SU-DHL-6 (cell line): ENCODE measurements at regions not wholly inside any gene's neighbourhood (a gene's known extent, or its start where the extent isn't known, plus 50 kb on each side); places are given as distances from the start of the nearest gene placed in this dataset.

Source experiments
- H2AFZ ChIP-seq: fragments of 200-600 bp; sonication (generic); 2 replicates; pipeline ENCODE4 v1.6.1; 2014; ENCODE audit warnings: low read depth, mild to moderate bottlenecking, moderate library complexity, mixed read lengths, antibody characterized with exemption, low read length; ENCODE audit not compliant: severe bottlenecking
- H3F3A ChIP-seq: fragments of 200-600 bp; shearing (Covaris generic); 2 replicates; pipeline ENCODE4 v1.6.0; 2016; ENCODE audit warnings: antibody characterized with exemption, mild to moderate bottlenecking; ENCODE audit not compliant: insufficient read depth
- H3K27ac ChIP-seq: fragments of 200-600 bp; sonication (generic); 2 replicates; pipeline ENCODE4 v1.5.1; 2016; ENCODE audit warnings: low read depth, mild to moderate bottlenecking, low read length, moderate library complexity, mixed read lengths
- H3K27me3 ChIP-seq: fragments of 200-600 bp; sonication (generic), shearing (Covaris generic); 2 replicates; pipeline ENCODE4 v1.6.0; 2014; ENCODE audit warnings: mild to moderate bottlenecking, low read length
- H3K36me3 ChIP-seq: fragments of 200-600 bp; sonication (generic); 2 replicates; pipeline ENCODE4 v1.6.1; 2014; ENCODE audit warnings: mild to moderate bottlenecking, low read length, mixed read lengths
- H3K4me2 ChIP-seq: fragments of 300-600, 200-600 bp; shearing (Covaris generic), sonication (generic); 2 replicates; pipeline ENCODE4 v1.6.0; 2014; ENCODE audit warnings: low read length, low read depth, mild to moderate bottlenecking; ENCODE audit not compliant: poor library complexity, severe bottlenecking
- H3K4me3 ChIP-seq: fragments of 200-600 bp; sonication (generic); 2 replicates; pipeline ENCODE4 v1.5.1; 2014; ENCODE audit warnings: antibody characterized with exemption, low read length, mild to moderate bottlenecking, mixed read lengths; ENCODE audit not compliant: insufficient read depth, poor library complexity, severe bottlenecking
- H3K79me2 ChIP-seq: fragments of 200-600 bp; sonication (generic); 2 replicates; pipeline ENCODE4 v1.6.1; 2014; ENCODE audit warnings: mild to moderate bottlenecking, low read length, moderate library complexity; ENCODE audit not compliant: insufficient read depth
- H3K9ac ChIP-seq: fragments of 200-600 bp; sonication (generic); 2 replicates; pipeline ENCODE4 v1.7.0; 2014; ENCODE audit warnings: mild to moderate bottlenecking, low read length
- H3K9me2 ChIP-seq: fragments of 200-600 bp; sonication (generic); replicated peaks from 2 replicates; pipeline ENCODE4 v1.6.1; 2014; ENCODE audit warnings: low read length; ENCODE audit not compliant: insufficient read depth
- H3K9me3 ChIP-seq: fragments of 200-600 bp; sonication (generic); 2 replicates; pipeline ENCODE4 v1.6.1; 2014; ENCODE audit warnings: low read length, mixed read lengths; ENCODE audit not compliant: insufficient read depth
- H4K20me1 ChIP-seq: fragments of 200-600 bp; sonication (generic); 2 replicates; pipeline ENCODE4 v1.6.1; 2014; ENCODE audit warnings: low read depth, mild to moderate bottlenecking, antibody characterized with exemption, low read length, moderate library complexity, mixed read lengths
- EZH2phosphoT487 ChIP-seq: fragments of 200-600 bp; sonication (generic), shearing (Covaris generic); conservative IDR thresholded peaks from 2 replicates; pipeline ENCODE4 v1.6.1; 2018; ENCODE audit warnings: mild to moderate bottlenecking, antibody characterized with exemption, low read length, moderate library complexity, mixed read lengths
- TF ChIP-seq, protein P1 (sequence below): fragments of 200-600 bp; sonication (generic); IDR thresholded peaks from one replicate; pipeline ENCODE4 v1.5.1; 2017; ENCODE audit warnings: antibody characterized with exemption, mild to moderate bottlenecking, low read length, moderate library complexity; ENCODE audit not compliant: insufficient read depth, poor library complexity, severe bottlenecking

DNA sequence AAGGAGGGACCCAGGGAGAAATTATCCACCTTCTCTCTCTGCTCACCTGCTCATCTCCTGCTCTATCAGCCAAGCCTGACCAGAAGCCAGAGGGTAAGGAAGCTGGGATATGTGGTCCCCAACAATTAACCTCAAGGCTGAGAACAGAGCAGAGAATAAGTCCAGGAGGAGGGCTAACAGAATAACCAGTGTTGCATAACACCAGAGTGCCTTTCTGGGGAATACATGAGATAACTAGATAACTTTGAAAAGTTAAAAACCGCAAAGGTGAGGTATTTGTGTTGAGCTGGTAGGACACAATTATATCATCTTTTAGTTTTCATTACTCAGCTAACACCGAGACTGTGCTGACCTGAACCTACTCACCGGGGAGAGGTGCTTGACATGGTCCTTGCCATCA, 180.8 kb downstream of the SALL1 start:
- no peaks in the 10 kb centered on the region for H3K36me3 ChIP-seq
- no peak overlapping the region for H3K27ac ChIP-seq
- H3K9ac ChIP-seq = no peak overlapping the region
- no peaks in the 10 kb centered on the region for H3F3A ChIP-seq
- H3K4me3 ChIP-seq = no peak overlapping the region
- no peaks in the 10 kb centered on the region for H3K79me2 ChIP-seq
- H3K9me2 ChIP-seq = no peaks in the 10 kb centered on the region
- H3K27me3 ChIP-seq = no peaks in the 10 kb centered on the region
- H3K9me3 ChIP-seq = no peaks in the 10 kb centered on the region
- H2AFZ ChIP-seq = no peak overlapping the region
- no peak overlapping the region for H3K4me2 ChIP-seq
- TF ChIP-seq EZH2phosphoT487 = no peak
- TF ChIP-seq, protein P1, sequence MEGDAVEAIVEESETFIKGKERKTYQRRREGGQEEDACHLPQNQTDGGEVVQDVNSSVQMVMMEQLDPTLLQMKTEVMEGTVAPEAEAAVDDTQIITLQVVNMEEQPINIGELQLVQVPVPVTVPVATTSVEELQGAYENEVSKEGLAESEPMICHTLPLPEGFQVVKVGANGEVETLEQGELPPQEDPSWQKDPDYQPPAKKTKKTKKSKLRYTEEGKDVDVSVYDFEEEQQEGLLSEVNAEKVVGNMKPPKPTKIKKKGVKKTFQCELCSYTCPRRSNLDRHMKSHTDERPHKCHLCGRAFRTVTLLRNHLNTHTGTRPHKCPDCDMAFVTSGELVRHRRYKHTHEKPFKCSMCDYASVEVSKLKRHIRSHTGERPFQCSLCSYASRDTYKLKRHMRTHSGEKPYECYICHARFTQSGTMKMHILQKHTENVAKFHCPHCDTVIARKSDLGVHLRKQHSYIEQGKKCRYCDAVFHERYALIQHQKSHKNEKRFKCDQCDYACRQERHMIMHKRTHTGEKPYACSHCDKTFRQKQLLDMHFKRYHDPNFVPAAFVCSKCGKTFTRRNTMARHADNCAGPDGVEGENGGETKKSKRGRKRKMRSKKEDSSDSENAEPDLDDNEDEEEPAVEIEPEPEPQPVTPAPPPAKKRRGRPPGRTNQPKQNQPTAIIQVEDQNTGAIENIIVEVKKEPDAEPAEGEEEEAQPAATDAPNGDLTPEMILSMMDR = no peak
- H4K20me1 ChIP-seq = no peaks in the 10 kb centered on the region

- H3K9ac ChIP-seq = no peak overlapping the region
- no peaks in the 10 kb centered on the region for H3K27me3 ChIP-seq
- H4K20me1 ChIP-seq = no peaks in the 10 kb centered on the region
- H3K27ac ChIP-seq = no peak overlapping the region
- no peaks in the 10 kb centered on the region for H3K9me2 ChIP-seq
- H3K36me3 ChIP-seq = no peaks in the 10 kb centered on the region
- no peak overlapping the region for H3K4me3 ChIP-seq
- H3K79me2 ChIP-seq = no peaks in the 10 kb centered on the region
- no peak overlapping the region for H2AFZ ChIP-seq
- no peaks in the 10 kb centered on the region for H3F3A ChIP-seq
- TF ChIP-seq, protein P1 = no peak
- no peak for TF ChIP-seq EZH2phosphoT487
- no peak overlapping the region for H3K4me2 ChIP-seq
- no peaks in the 10 kb centered on the region for H3K9me3 ChIP-seq
Observed at GRCh38 chr16:50967827-50968612, 183.1 kb downstream of the SALL1 start.

- Histone ChIP-seq H3K9me3 (no peaks in the 10 kb centered on the region), H3F3A (no peaks in the 10 kb centered on the region), H3K9me2 (no peaks in the 10 kb centered on the region), H3K36me3 (no peaks in the 10 kb centered on the region), H3K27me3 (no peaks in the 10 kb centered on the region), H3K9ac (no peak overlapping the region), H3K4me3 (no peak overlapping the region), H3K4me2 (no peak overlapping the region), H4K20me1 (no peaks in the 10 kb centered on the region), H2AFZ (no peak overlapping the region), H3K27ac (no peak overlapping the region), H3K79me2 (no peaks in the 10 kb centered on the region)
- TF ChIP-seq, protein P1 = no peak
- TF ChIP-seq EZH2phosphoT487 = no peak
Observed at GRCh38 chr16:50964491-50964890, 186.6 kb downstream of the SALL1 start.
